ENCODE measurements at regions not wholly inside any gene's neighbourhood (a gene's known extent, or its start where the extent isn't known, plus 50 kb on each side); places are given as distances from the start of the nearest gene placed in this dataset.

DNA sequence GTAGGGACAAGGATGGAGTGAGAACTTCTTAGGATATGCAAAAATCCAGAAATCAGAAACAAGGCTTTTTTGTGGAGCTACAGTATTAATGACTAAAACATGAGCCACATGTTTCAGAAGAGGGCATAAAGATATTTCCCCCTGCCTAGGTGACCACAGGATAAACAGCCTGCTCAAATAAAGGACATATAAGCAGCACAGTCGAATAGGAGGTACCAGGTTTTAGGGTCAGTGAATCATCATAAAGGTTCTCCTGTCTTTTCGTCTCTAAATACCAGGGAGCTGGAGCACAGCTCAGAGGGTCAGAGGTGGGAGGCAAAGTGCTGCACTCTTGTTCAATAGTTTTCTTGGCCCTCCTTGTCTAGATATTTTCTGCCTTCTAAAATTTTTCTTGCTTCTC is 211.9 kb upstream of the HS3ST1 start:
- ChIA-PET POLR2A (no interaction called here), CTCF (ENCODE audit: low intra/inter-chr PET ratio, low total read pairs) (no interaction called here)
- no peak overlapping the region for H3K4me3 ChIP-seq (replicated peaks in 1 of 3; ENCODE audit: insufficient read depth in 1 of 3, low read depth in 2 of 3, low read length in 3 of 3)
- H3K9ac ChIP-seq (ENCODE audit: insufficient read depth, low read depth, low read length): no peak overlapping the region
- TF ChIP-seq NR1H2 (CRISPR knock-in tag; IDR thresholded peaks at IDR 0.05; ENCODE audit: borderline replicate concordance, low read depth) (no peak), YEATS2 (CRISPR knock-in tag; IDR thresholded peaks at IDR 0.05; ENCODE audit: borderline replicate concordance) (no peak), PHF21A (CRISPR knock-in tag; IDR thresholded peaks at IDR 0.05) (no peak), ZNF251 (CRISPR knock-in tag; IDR thresholded peaks at IDR 0.05) (no peak), RXRB (CRISPR knock-in tag; IDR thresholded peaks at IDR 0.05; ENCODE audit: borderline replicate concordance) (no peak), CHCHD3 (CRISPR knock-in tag; IDR thresholded peaks at IDR 0.05) (no peak)
- TF ChIP-seq, protein P1, sequence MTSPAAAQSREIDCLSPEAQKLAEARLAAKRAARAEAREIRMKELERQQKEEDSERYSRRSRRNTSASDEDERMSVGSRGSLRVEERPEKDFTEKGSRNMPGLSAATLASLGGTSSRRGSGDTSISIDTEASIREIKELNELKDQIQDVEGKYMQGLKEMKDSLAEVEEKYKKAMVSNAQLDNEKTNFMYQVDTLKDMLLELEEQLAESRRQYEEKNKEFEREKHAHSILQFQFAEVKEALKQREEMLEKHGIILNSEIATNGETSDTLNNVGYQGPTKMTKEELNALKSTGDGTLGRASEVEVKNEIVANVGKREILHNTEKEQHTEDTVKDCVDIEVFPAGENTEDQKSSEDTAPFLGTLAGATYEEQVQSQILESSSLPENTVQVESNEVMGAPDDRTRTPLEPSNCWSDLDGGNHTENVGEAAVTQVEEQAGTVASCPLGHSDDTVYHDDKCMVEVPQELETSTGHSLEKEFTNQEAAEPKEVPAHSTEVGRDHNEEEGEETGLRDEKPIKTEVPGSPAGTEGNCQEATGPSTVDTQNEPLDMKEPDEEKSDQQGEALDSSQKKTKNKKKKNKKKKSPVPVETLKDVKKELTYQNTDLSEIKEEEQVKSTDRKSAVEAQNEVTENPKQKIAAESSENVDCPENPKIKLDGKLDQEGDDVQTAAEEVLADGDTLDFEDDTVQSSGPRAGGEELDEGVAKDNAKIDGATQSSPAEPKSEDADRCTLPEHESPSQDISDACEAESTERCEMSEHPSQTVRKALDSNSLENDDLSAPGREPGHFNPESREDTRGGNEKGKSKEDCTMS (CRISPR knock-in tag; conservative IDR thresholded peaks at IDR 0.05): no peak
- TF ChIP-seq, protein P2, sequence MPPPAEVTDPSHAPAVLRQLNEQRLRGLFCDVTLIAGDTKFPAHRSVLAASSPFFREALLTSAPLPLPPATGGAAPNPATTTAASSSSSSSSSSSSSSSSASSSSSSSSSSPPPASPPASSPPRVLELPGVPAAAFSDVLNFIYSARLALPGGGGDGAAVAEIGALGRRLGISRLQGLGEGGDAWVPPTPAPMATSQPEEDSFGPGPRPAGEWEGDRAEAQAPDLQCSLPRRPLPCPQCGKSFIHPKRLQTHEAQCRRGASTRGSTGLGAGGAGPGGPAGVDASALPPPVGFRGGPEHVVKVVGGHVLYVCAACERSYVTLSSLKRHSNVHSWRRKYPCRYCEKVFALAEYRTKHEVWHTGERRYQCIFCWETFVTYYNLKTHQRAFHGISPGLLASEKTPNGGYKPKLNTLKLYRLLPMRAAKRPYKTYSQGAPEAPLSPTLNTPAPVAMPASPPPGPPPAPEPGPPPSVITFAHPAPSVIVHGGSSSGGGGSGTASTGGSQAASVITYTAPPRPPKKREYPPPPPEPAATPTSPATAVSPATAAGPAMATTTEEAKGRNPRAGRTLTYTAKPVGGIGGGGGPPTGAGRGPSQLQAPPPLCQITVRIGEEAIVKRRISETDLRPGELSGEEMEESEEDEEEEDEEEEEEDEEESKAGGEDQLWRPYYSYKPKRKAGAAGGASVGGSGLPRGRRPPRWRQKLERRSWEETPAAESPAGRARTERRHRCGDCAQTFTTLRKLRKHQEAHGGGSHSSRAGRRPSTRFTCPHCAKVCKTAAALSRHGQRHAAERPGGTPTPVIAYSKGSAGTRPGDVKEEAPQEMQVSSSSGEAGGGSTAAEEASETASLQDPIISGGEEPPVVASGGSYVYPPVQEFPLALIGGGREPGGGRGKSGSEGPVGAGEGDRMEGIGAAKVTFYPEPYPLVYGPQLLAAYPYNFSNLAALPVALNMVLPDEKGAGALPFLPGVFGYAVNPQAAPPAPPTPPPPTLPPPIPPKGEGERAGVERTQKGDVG (CRISPR knock-in tag; IDR thresholded peaks at IDR 0.05; ENCODE audit: borderline replicate concordance): no peak
- TF ChIP-seq, protein P3, sequence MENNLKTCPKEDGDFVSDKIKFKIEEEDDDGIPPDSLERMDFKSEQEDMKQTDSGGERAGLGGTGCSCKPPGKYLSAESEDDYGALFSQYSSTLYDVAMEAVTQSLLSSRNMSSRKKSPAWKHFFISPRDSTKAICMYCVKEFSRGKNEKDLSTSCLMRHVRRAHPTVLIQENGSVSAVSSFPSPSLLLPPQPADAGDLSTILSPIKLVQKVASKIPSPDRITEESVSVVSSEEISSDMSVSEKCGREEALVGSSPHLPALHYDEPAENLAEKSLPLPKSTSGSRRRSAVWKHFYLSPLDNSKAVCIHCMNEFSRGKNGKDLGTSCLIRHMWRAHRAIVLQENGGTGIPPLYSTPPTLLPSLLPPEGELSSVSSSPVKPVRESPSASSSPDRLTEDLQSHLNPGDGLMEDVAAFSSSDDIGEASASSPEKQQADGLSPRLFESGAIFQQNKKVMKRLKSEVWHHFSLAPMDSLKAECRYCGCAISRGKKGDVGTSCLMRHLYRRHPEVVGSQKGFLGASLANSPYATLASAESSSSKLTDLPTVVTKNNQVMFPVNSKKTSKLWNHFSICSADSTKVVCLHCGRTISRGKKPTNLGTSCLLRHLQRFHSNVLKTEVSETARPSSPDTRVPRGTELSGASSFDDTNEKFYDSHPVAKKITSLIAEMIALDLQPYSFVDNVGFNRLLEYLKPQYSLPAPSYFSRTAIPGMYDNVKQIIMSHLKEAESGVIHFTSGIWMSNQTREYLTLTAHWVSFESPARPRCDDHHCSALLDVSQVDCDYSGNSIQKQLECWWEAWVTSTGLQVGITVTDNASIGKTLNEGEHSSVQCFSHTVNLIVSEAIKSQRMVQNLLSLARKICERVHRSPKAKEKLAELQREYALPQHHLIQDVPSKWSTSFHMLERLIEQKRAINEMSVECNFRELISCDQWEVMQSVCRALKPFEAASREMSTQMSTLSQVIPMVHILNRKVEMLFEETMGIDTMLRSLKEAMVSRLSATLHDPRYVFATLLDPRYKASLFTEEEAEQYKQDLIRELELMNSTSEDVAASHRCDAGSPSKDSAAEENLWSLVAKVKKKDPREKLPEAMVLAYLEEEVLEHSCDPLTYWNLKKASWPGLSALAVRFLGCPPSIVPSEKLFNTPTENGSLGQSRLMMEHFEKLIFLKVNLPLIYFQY (CRISPR knock-in tag; IDR thresholded peaks at IDR 0.05; ENCODE audit: borderline replicate concordance): no peak
- TF ChIP-seq, protein P4, sequence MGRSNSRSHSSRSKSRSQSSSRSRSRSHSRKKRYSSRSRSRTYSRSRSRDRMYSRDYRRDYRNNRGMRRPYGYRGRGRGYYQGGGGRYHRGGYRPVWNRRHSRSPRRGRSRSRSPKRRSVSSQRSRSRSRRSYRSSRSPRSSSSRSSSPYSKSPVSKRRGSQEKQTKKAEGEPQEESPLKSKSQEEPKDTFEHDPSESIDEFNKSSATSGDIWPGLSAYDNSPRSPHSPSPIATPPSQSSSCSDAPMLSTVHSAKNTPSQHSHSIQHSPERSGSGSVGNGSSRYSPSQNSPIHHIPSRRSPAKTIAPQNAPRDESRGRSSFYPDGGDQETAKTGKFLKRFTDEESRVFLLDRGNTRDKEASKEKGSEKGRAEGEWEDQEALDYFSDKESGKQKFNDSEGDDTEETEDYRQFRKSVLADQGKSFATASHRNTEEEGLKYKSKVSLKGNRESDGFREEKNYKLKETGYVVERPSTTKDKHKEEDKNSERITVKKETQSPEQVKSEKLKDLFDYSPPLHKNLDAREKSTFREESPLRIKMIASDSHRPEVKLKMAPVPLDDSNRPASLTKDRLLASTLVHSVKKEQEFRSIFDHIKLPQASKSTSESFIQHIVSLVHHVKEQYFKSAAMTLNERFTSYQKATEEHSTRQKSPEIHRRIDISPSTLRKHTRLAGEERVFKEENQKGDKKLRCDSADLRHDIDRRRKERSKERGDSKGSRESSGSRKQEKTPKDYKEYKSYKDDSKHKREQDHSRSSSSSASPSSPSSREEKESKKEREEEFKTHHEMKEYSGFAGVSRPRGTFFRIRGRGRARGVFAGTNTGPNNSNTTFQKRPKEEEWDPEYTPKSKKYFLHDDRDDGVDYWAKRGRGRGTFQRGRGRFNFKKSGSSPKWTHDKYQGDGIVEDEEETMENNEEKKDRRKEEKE (IDR thresholded peaks at IDR 0.05): no peak
- TF ChIP-seq, protein P5, sequence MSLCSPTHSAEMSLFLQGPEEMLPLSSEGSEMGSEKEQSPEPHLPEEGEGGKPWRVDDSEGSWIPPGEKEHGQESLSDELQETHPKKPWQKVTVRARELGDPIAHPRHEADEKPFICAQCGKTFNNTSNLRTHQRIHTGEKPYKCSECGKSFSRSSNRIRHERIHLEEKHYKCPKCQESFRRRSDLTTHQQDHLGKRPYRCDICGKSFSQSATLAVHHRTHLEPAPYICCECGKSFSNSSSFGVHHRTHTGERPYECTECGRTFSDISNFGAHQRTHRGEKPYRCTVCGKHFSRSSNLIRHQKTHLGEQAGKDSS (CRISPR knock-in tag; IDR thresholded peaks at IDR 0.05; ENCODE audit: borderline replicate concordance, low read depth): no peak
- FAIRE-seq (no peak), ATAC-seq (no peak), DNase-seq (ENCODE audit: low spot score) (no peak)
- peaks cover 83% of the 10 kb centered on the region for H3K9me3 ChIP-seq (ENCODE audit: low read length)
- no peaks in the 10 kb centered on the region for H3K36me3 ChIP-seq (replicated peaks in 1 of 2; ENCODE audit: control insufficient read depth in 1 of 2, insufficient read depth in 2 of 2, low read length in 2 of 2)
- in situ Hi-C loops (cut with HindIII; ENCODE audit: extremely low pct_ligation_motif_present, low pct_unique_long_range_greater_than_20kb): no loop called here
- no TSS peak for BruUV-seq (replicated peaks)
- WGBS (ENCODE audit: low lambda C conversion rate): 16% methylated on average over 2 of the region's 2 CpGs
- H3K27ac ChIP-seq (ENCODE audit: extremely low read length, insufficient read depth, low read length): no peak overlapping the region
- H3K27me3 ChIP-seq (ENCODE audit: control insufficient read depth in 1 of 2, insufficient read depth in 2 of 2, low read length in 2 of 2): no peaks in the 10 kb centered on the region
- intact Hi-C loops (cut with micrococcal nuclease; ENCODE audit: unreplicated experiment): no loop called here
- no peaks in the 10 kb centered on the region for H3K4me1 ChIP-seq (ENCODE audit: insufficient read depth, low read length)
- H3K79me2 ChIP-seq (ENCODE audit: insufficient read depth, low read length): no peaks in the 10 kb centered on the region
- H4K20me1 ChIP-seq (ENCODE audit: insufficient read depth, low read length): no peaks in the 10 kb centered on the region
- no peak overlapping the region for H3K4me2 ChIP-seq (ENCODE audit: low read depth, low read length)
- no peak overlapping the region for H2AFZ ChIP-seq (ENCODE audit: low read length)

Data from HepG2 (cell line).